PC-3 (cell line): ENCODE measurements at regions not wholly inside any gene's neighbourhood (a gene's known extent, or its start where the extent isn't known, plus 50 kb on each side); places are given as distances from the start of the nearest gene placed in this dataset.

ENCODE experiments used
- ATAC-seq: fragments of 200-7000 bp; cut with Tn5 transposase; 2 replicates; pipeline ENCODE4 v1.9.1; 2020; ENCODE audit warnings: mild to moderate bottlenecking, moderate library complexity
- BruUV-seq: library from RNA; stranded (reverse); fragments of 400-500 nt; replicated peaks from 2 replicates; lab custom pipeline; 2021; lab: Mats Ljungman, UMichigan
- CTCF ChIA-PET: fragments of 300-600 bp; sonication (Branson Sonifier 250); formaldehyde crosslinking; loops from one replicate; lab custom pipeline; 2022; ENCODE audit warnings: antibody characterized with exemption; lab: Charles Lee
- POLR2A ChIA-PET: fragments of 300-600 bp; sonication (Branson Sonifier 250); formaldehyde crosslinking; loops from one replicate; lab custom pipeline; 2022; ENCODE audit warnings: antibody characterized with exemption; ENCODE audit not compliant: unreplicated experiment; lab: Charles Lee
- DNase-seq: peaks from one replicate; pipeline ENCODE4 v3.0.0-alpha.2; 2015
- H2AFZ ChIP-seq: fragments of 300-600 bp; sonication (generic); 2 replicates; pipeline ENCODE4 v1.6.0; 2016; ENCODE audit warnings: antibody characterized with exemption, low read length
- H3F3A ChIP-seq: fragments of 300-600 bp; sonication (generic); one replicate; pipeline ENCODE4 v1.6.0; 2017; ENCODE audit warnings: antibody characterized with exemption, low read length, control low read depth, mild to moderate bottlenecking; ENCODE audit not compliant: unreplicated experiment
- H3K27ac ChIP-seq: fragments of 300-600 bp; sonication (generic); 2 replicates; pipeline ENCODE4 v1.5.1; 2016; ENCODE audit warnings: mild to moderate bottlenecking, low read length
- H3K27me3 ChIP-seq: fragments of 300-600 bp; sonication (generic); 2 replicates; pipeline ENCODE4 v1.6.1; 2016; ENCODE audit warnings: low read length, mixed read lengths
- H3K36me3 ChIP-seq: fragments of 300-600 bp; sonication (generic); 2 replicates; pipeline ENCODE4 v1.6.1; 2016; ENCODE audit warnings: low read depth, mixed run types, low read length, mixed read lengths
- H3K4me1 ChIP-seq: fragments of 300-600 bp; sonication (generic); 2 replicates; pipeline ENCODE4 v1.5.1; 2016; ENCODE audit warnings: low read length; ENCODE audit not compliant: insufficient read depth
- H3K4me2 ChIP-seq: fragments of 300-600 bp; sonication (generic); 2 replicates; pipeline ENCODE4 v1.6.0; 2016; ENCODE audit warnings: low read length
- H3K4me3 ChIP-seq: fragments of 300-600 bp; sonication (generic); 2 replicates; pipeline ENCODE4 v1.5.1; 2016; ENCODE audit warnings: mild to moderate bottlenecking, low read length, mixed read lengths
- H3K79me2 ChIP-seq: fragments of 300-600 bp; sonication (generic); 2 replicates; pipeline ENCODE4 v1.6.1; 2017; ENCODE audit warnings: low read length, mixed read lengths
- H3K9ac ChIP-seq: fragments of 300-600 bp; sonication (generic); 2 replicates; pipeline ENCODE4 v1.6.0; 2016; ENCODE audit warnings: mild to moderate bottlenecking, low read length
- H3K9me2 ChIP-seq: fragments of 300-600 bp; sonication (generic); replicated peaks from 2 replicates; pipeline ENCODE4 v1.6.1; 2016; ENCODE audit warnings: mixed run types, low read length, mixed read lengths
- H3K9me3 ChIP-seq: fragments of 300-600 bp; sonication (generic); 2 replicates; pipeline ENCODE4 v1.6.1; 2016; ENCODE audit warnings: low read length, mixed read lengths
- H4K20me1 ChIP-seq: fragments of 300-600 bp; sonication (generic); 2 replicates; pipeline ENCODE4 v1.6.1; 2016; ENCODE audit warnings: low read length, mixed read lengths
- CTCF ChIP-seq: fragments of 300-600 bp; sonication (generic); conservative IDR thresholded peaks from 2 replicates; pipeline ENCODE4 v1.5.1; 2017; ENCODE audit warnings: antibody characterized with exemption, low read depth, mild to moderate bottlenecking, low read length
- EZH2 ChIP-seq: fragments of 300-600 bp; sonication (generic); IDR thresholded peaks from one replicate; pipeline ENCODE4 v1.6.1; 2017; ENCODE audit warnings: antibody characterized with exemption, mild to moderate bottlenecking, low read length; ENCODE audit not compliant: unreplicated experiment
- EZH2phosphoT487 ChIP-seq: fragments of 300-600 bp; sonication (generic); IDR thresholded peaks from 2 replicates; pipeline ENCODE4 v1.6.1; 2018; ENCODE audit warnings: mild to moderate bottlenecking, antibody characterized with exemption, low read length, borderline replicate concordance
- intact Hi-C: fragments of 100-400 bp; cut with micrococcal nuclease; formaldehyde crosslinking; loops from 2 replicates; pipeline ENCODE4 v1.9.0; 2023

- ChIA-PET POLR2A (no interaction called here), CTCF (no interaction called here)
- no peaks in the 10 kb centered on the region for H4K20me1 ChIP-seq
- no peak overlapping the region for H3K4me2 ChIP-seq
- H3F3A ChIP-seq: no peaks in the 10 kb centered on the region
- H3K79me2 ChIP-seq: no peaks in the 10 kb centered on the region
- no peak overlapping the region for H3K4me3 ChIP-seq
- no peak overlapping the region for H3K27ac ChIP-seq
- no peak overlapping the region for H3K9ac ChIP-seq
- no peaks in the 10 kb centered on the region for H3K36me3 ChIP-seq
- H3K9me3 ChIP-seq: no peaks in the 10 kb centered on the region
- no peaks in the 10 kb centered on the region for H3K27me3 ChIP-seq
- intact Hi-C loops: no loop called here
- H3K9me2 ChIP-seq: no peaks in the 10 kb centered on the region
- ATAC-seq (no peak), DNase-seq (no peak)
- BruUV-seq: no TSS peak
- no peaks in the 10 kb centered on the region for H3K4me1 ChIP-seq
- H2AFZ ChIP-seq: no peak overlapping the region
- TF ChIP-seq EZH2phosphoT487 (no peak), EZH2 (no peak), CTCF (no peak)
Measured at GRCh38 chr5:26227245-26227644, 811.1 kb downstream of the CDH9 start.

- DNase-seq (no peak), ATAC-seq (no peak)
- BruUV-seq: no TSS peak
- intact Hi-C loops: no loop called here
- no peak overlapping the region for H3K4me2 ChIP-seq
- ChIA-PET POLR2A (no interaction called here), CTCF (interaction anchor here (0.6 kb wide), 1 partner anchor 8 kb away, joined by 3 read pairs; no protein-coding TSS in a partner anchor)
- TF ChIP-seq CTCF (no peak), EZH2 (no peak), EZH2phosphoT487 (no peak)
- no peak overlapping the region for H3K4me3 ChIP-seq
- no peaks in the 10 kb centered on the region for H3F3A ChIP-seq
- H3K27ac ChIP-seq: no peak overlapping the region
- H2AFZ ChIP-seq: no peak overlapping the region
- no peaks in the 10 kb centered on the region for H3K79me2 ChIP-seq
- no peaks in the 10 kb centered on the region for H3K36me3 ChIP-seq
- H3K9ac ChIP-seq: no peak overlapping the region
- H3K27me3 ChIP-seq: no peaks in the 10 kb centered on the region
- H3K9me3 ChIP-seq: no peaks in the 10 kb centered on the region
- H4K20me1 ChIP-seq: no peaks in the 10 kb centered on the region
- no peaks in the 10 kb centered on the region for H3K4me1 ChIP-seq
- no peaks in the 10 kb centered on the region for H3K9me2 ChIP-seq
Measured at GRCh38 chr5:26205121-26205520, 833.3 kb downstream of the CDH9 start.

GRCh38 chr5:26193626-26194025 is 844.8 kb downstream of the CDH9 start:
- Histone ChIP-seq H3K9ac (no peak overlapping the region), H2AFZ (no peak overlapping the region), H3K27ac (no peak overlapping the region), H3K36me3 (no peaks in the 10 kb centered on the region), H3K27me3 (no peaks in the 10 kb centered on the region), H3K9me3 (no peaks in the 10 kb centered on the region), H3K4me2 (no peak overlapping the region), H3K4me1 (peaks cover 7% of the 10 kb centered on the region; the same call in 1 of the 2 replicates), H3K9me2 (no peaks in the 10 kb centered on the region), H3K79me2 (no peaks in the 10 kb centered on the region), H4K20me1 (no peaks in the 10 kb centered on the region), H3F3A (no peaks in the 10 kb centered on the region), H3K4me3 (no peak overlapping the region)
- ATAC-seq: no peak
- no TSS peak for BruUV-seq
- POLR2A ChIA-PET: no interaction called here
- TF ChIP-seq EZH2 (no peak), CTCF (no peak), EZH2phosphoT487 (no peak)
- CTCF ChIA-PET: no interaction called here
- DNase-seq: no peak
- intact Hi-C loops: loop anchor here (5.0 kb wide), 1 partner anchor 89 kb away; no protein-coding TSS in a partner anchor
